Body of pancreas (tissue), 4 donors: ENCODE measurements at regions not wholly inside any gene's neighbourhood (a gene's known extent, or its start where the extent isn't known, plus 50 kb on each side); places are given as distances from the start of the nearest gene placed in this dataset.
A peak's percentile ranks its signal among the peaks of the same experiment; 100 is the strongest.

Experiments
- ATAC-seq: fragments of 150-250 bp; one replicate; pipeline ENCODE4 v1.9.1; 2016
- DNase-seq, 4 donors: peaks; one replicate each; pipeline ENCODE4 v3.0.0-alpha.2; 2019
- H3K27ac ChIP-seq, 4 donors: fragments of 200-600 bp; sonication (generic); 1 replicate in 3 of 4; 2 replicates in 1 of 4; pipeline versions ENCODE4 v1.5.1 to v1.6.1; 2016 to 2019; ENCODE audit warnings: mild to moderate bottlenecking in 1 of 4, mixed read lengths in 1 of 4, moderate library complexity in 1 of 4
- H3K27me3 ChIP-seq, 2 donors: fragments of 200-600 bp; sonication (generic); one replicate each; pipeline ENCODE4 v1.6.0; 2016; ENCODE audit warnings: mild to moderate bottlenecking in 1 of 2
- H3K36me3 ChIP-seq, 2 donors: fragments of 200-600 bp; sonication (generic); replicated peaks in 1 of 2; 2 replicates each; pipeline ENCODE4 v1.5.1; 2016; ENCODE audit warnings: low read depth in 2 of 2; ENCODE audit not compliant: insufficient read depth in 1 of 2
- H3K4me1 ChIP-seq: fragments of 200-600 bp; sonication (generic); one replicate; pipeline ENCODE4 v1.6.0; 2016
- H3K4me3 ChIP-seq, 2 donors: fragments of 200-600 bp; sonication (generic); 1 replicate in 1 of 2; 2 replicates in 1 of 2; pipeline ENCODE4 v1.5.1; 2016 to 2019
- H3K9me3 ChIP-seq, 3 donors: fragments of 200-600 bp; sonication (generic); 1 replicate in 2 of 3; 2 replicates in 1 of 3; pipeline ENCODE4 v1.5.1; 2016
- CTCF ChIP-seq, 7 experiments: fragments of 450-650 bp in 4 of 7; fragments of 200-600 bp in 3 of 7; sonication (generic) in 3 of 7; IDR thresholded peaks; one replicate each; pipeline ENCODE4 v1.5.1; 2016 to 2019; ENCODE audit warnings: antibody characterized with exemption in 7 of 7
- POLR2A ChIP-seq, 3 donors: fragments of 450-650 bp; IDR thresholded peaks; one replicate each; pipeline ENCODE4 v1.6.1; 2016; ENCODE audit warnings: antibody characterized with exemption in 3 of 3, mild to moderate bottlenecking in 2 of 3
- WGBS, 2 donors: methylation state at CpG; one replicate each; pipeline ENCODE4 v1.1.5; 2017; 5-methylcytosine and 5-hydroxymethylcytosine counted together
- intact Hi-C: fragments of 100-400 bp; cut with DNase I; formaldehyde crosslinking; loops from one replicate; pipeline ENCODE4 v1.15.1; 2023

DNA sequence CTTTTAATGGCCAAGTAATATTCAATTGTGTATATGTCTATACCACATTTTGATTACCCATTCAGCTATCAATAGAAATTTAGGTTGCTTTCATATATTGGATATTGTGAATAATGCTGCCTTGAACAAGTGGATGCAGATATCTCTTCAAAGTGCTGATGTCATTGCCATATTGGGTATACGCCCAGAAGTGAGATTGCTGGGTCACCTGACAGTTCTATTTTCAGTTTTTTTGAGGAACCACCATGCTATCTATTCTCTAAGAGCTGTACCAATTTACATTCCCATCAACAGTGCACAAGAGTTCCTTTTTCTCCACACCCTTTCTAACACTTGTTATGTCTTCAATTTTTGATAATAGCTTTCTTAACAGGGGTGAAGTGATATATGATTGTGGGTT is 306.9 kb downstream of the ZNF516 start:
- DNase-seq (no peak), ATAC-seq (no peak)
- H3K4me3 ChIP-seq = no peak overlapping the region
- intact Hi-C loops = no loop called here
- H3K4me1 ChIP-seq = no peaks in the 10 kb centered on the region
- WGBS, 2 donors = 19 to 40% methylated on average over 1 of the region's 1 CpG
- TF ChIP-seq CTCF (IDR thresholded peaks at IDR 0.05) = no peak
- no peak for TF ChIP-seq POLR2A (IDR thresholded peaks at IDR 0.05)
- no peak overlapping the region for H3K27ac ChIP-seq
- H3K36me3 ChIP-seq = no peaks in the 10 kb centered on the region
- H3K27me3 ChIP-seq = no peaks in the 10 kb centered on the region
- no peaks in the 10 kb centered on the region for H3K9me3 ChIP-seq

DNA sequence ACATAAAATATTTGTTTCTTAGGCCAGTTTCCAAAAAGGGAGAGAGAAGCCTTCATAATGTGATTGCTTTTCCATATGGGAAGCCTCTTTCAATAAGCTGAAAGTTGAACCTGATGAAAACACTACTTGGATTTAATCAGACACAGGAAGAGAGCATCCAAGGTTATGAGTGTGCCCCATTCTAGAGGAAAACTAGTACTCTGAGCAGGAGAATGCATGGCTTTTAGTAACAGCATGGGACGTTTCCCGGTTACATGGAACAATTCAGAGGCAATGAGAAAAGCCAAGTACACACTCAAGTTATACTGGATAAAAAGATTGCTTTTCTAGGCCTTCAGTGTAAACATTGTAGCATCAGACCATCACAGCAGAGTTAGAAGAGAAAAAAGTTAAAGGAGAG is 315.8 kb downstream of the ZNF516 start:
- Histone ChIP-seq H3K4me3 (no peak overlapping the region), H3K36me3 (no peaks in the 10 kb centered on the region), H3K4me1 (no peaks in the 10 kb centered on the region), H3K9me3 (no peaks in the 10 kb centered on the region), H3K27ac (no peak overlapping the region), H3K27me3 (no peaks in the 10 kb centered on the region)
- DNase-seq (no peak), ATAC-seq (no peak)
- no peak for TF ChIP-seq CTCF (IDR thresholded peaks at IDR 0.05)
- TF ChIP-seq POLR2A (IDR thresholded peaks at IDR 0.05) = no peak
- whole genome bisulfite sequencing, 2 donors = 56 to 66% methylated on average over 2 of the region's 2 CpGs
- intact Hi-C loops = no loop called here

DNA sequence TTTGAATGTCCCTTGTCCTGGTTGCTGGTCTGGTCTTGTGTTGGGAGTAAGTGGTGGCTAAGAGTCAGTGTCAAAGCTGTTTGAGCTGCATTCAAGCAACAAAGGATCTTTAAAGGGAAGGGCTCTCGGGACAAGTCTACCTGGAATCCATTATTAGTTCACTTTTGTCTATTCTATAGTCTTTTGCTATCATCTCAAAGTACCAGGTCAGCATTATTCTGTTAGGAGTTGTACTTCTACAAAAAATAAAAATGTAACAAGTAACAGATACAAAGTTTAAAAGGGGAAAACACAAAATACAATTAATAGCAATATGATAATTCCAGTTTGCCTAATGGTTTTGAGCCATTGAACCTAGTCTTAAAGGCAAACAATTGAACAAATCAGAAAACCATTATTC is 317.9 kb downstream of the ZNF516 start:
- WGBS, 2 donors = 56 to 72% methylated on average over 1 of the region's 1 CpG
- Histone ChIP-seq H3K27me3 (no peaks in the 10 kb centered on the region), H3K4me1 (no peaks in the 10 kb centered on the region), H3K9me3 (no peaks in the 10 kb centered on the region), H3K27ac (no peak overlapping the region), H3K4me3 (no peak overlapping the region), H3K36me3 (no peaks in the 10 kb centered on the region)
- ATAC-seq (no peak), DNase-seq (no peak)
- intact Hi-C loops = no loop called here
- TF ChIP-seq POLR2A (IDR thresholded peaks at IDR 0.05) (no peak), CTCF (IDR thresholded peaks at IDR 0.05) (no peak)

DNA sequence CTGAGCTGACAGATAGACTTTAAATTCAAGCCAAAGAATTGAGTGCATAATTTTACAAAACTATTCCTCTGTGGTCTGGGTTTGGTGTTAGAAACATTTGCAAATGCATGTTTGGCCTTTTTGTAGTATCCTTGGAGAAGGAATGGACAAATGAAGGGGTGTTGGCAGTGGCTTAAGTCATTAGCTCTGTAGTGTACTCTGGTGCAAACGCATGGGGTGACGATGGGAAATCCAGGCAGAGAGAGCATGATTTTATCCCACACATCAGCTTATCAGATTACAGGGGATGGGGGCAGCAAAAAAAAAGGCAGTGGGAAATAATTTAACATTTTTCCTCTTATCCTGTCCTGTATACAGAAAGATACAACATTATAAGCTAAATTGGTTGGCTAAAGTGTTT is 320.6 kb downstream of the ZNF516 start:
- H3K4me1 ChIP-seq = no peaks in the 10 kb centered on the region
- H3K4me3 ChIP-seq = no peak overlapping the region
- H3K9me3 ChIP-seq = no peaks in the 10 kb centered on the region
- no peaks in the 10 kb centered on the region for H3K36me3 ChIP-seq
- DNase-seq = no peak
- H3K27ac ChIP-seq = no peak overlapping the region
- no peaks in the 10 kb centered on the region for H3K27me3 ChIP-seq
- no peak for ATAC-seq
- 63 to 65% methylated on average over 2 of the region's 2 CpGs for WGBS, 2 donors
- TF ChIP-seq POLR2A (IDR thresholded peaks at IDR 0.05) (no peak), CTCF (IDR thresholded peaks at IDR 0.05) (no peak)
- intact Hi-C loops = no loop called here

DNA sequence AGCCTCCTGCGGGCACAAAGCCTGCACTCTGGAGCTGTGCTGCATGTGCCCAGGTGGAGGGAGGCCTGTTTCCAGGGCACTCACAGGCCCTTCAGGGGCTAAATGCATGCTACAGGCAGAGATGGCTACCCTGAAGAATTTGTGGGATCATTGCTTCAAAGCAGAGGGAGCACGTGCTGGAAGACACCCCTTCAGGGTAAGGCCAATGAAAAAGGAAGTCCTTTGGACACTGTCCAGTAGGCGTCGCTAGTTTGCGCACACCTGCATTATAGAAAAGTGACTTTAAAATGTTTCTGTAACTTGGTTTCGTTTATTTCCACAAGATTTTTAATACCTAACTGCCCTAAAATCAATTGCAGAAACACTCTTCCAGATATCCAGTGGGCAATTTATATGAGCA is 325.3 kb downstream of the ZNF516 start:
- DNase-seq = no peak

More for the DNA sequence above, 325.3 kb downstream of the ZNF516 start:
- intact Hi-C loops = no loop called here
- Histone ChIP-seq H3K9me3 (no peaks in the 10 kb centered on the region), H3K27me3 (no peaks in the 10 kb centered on the region), H3K4me3 (no peak overlapping the region), H3K27ac (no peak overlapping the region), H3K4me1 (no peaks in the 10 kb centered on the region), H3K36me3 (no peaks in the 10 kb centered on the region)
- WGBS, 2 donors = 62 to 72% methylated on average over 6 of the region's 6 CpGs
- no peak for TF ChIP-seq POLR2A (IDR thresholded peaks at IDR 0.05)
- peak in 2 of 7 experiments; percentile 12 to 15 for TF ChIP-seq CTCF (IDR thresholded peaks at IDR 0.05)
- ATAC-seq = no peak
